ENCODE measurements at regions not wholly inside any gene's neighbourhood (a gene's known extent, or its start where the extent isn't known, plus 50 kb on each side); places are given as distances from the start of the nearest gene placed in this dataset.
"Not testable (repeated sequence)": the region's sequence is repeated elsewhere in the genome, so short reads cannot be mapped to it uniquely, and the experiment has no call there.

DNA sequence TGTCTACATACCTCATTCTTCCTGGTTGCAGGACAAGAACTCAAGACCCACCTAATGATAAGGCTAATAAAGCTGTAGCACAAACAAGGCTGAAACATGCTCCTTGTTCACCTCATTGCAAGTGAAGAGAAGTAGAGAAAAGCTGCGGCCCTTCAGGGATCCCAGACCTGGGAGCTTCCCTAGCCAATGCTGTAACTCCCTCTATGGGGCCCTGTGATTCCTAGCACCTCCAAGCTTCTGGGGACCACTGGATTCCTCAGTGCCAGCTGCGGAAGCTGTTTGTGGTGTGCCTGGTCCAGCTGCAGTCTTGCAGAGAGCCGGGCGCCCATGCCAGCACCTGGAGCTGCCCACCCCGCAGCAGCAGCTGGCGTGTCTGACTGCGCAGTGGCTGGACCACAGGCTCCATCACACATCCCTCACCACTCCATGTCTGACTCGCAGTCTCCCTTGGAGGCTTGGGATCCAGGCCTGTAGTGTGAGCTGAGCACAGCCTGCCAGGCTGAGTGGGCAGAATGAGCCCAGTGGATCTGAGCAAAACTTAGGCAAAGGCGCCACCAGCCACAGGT, 737.2 kb upstream of the GJE1 start:
- no peak for DNase-seq (ENCODE audit: low read depth in 2 of 2)

- no peak for DNase-seq (ENCODE audit: low read depth in 2 of 2)
These were observed 738.1 kb upstream of the GJE1 start for GRCh38 chr6:141394565-141395051.

GRCh38 chr6:141394125-141394536, 738.6 kb upstream of the GJE1 start:
- DNase-seq (ENCODE audit: low read depth in 2 of 2) = no peak

- no peak for DNase-seq (ENCODE audit: low read depth in 2 of 2)
These were observed 739.2 kb upstream of the GJE1 start for GRCh38 chr6:141393405-141394124.

- not testable (repeated sequence) for DNase-seq (ENCODE audit: low read depth in 2 of 2)
These were observed 741.6 kb upstream of the GJE1 start for GRCh38 chr6:141391135-141391534.

DNA sequence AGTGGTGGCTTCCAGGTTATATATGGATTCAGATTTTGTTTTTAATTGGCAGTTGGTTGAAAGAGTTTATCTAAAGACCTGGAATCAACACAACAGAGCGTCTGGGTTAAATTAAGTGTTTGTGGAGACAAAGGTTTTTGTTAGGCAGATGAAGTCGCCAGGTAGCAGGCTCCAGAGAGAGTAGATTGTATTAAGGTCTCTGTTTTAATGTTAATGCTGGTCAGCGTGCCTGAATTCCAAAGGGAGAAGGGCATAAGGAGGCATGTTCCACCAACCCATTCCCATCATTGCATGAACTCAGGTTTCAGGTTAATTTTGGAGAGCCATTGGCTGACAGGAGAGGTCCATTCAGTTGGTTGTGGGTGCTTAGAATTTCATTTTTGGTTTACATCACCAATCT, 744.1 kb upstream of the GJE1 start:
- DNase-seq (ENCODE audit: low read depth in 2 of 2) = no peak

GRCh38 chr6:141370438-141370837, 762.3 kb upstream of the GJE1 start:
- DNase-seq (ENCODE audit: low read depth in 2 of 2) = no peak

- not testable (repeated sequence) for DNase-seq (ENCODE audit: low read depth in 2 of 2)
These were observed 765.9 kb upstream of the GJE1 start for GRCh38 chr6:141366796-141367195.

- DNase-seq (ENCODE audit: low read depth in 2 of 2) = no peak
These were observed 768.0 kb upstream of the GJE1 start for GRCh38 chr6:141364694-141365093.

GRCh38 chr6:141364232-141364631, 768.5 kb upstream of the GJE1 start:
- no peak for DNase-seq (ENCODE audit: low read depth in 2 of 2)

DNA sequence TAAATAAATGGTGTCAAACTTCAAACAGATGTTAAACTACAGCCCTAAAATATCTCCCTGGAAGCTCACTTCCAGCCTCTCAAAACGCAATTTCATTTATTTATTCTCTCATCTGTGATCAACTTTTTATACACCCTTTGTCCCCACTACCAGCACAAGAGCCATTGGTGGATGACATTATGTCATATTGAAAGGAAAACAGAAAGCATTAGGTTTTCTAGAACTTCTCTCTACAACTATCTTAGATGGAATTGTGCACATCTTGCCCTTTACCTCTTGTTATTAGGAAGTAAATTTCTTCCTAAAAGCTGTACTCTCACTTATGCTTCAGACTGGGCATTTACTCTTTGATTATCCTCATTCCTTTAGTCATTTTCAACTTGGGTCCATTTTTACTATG, 771.2 kb upstream of the GJE1 start:
- no peak for DNase-seq (ENCODE audit: low read depth in 2 of 2)

GRCh38 chr6:141359953-141360352, 772.8 kb upstream of the GJE1 start:
- DNase-seq (ENCODE audit: low read depth in 2 of 2) = no peak

DNA sequence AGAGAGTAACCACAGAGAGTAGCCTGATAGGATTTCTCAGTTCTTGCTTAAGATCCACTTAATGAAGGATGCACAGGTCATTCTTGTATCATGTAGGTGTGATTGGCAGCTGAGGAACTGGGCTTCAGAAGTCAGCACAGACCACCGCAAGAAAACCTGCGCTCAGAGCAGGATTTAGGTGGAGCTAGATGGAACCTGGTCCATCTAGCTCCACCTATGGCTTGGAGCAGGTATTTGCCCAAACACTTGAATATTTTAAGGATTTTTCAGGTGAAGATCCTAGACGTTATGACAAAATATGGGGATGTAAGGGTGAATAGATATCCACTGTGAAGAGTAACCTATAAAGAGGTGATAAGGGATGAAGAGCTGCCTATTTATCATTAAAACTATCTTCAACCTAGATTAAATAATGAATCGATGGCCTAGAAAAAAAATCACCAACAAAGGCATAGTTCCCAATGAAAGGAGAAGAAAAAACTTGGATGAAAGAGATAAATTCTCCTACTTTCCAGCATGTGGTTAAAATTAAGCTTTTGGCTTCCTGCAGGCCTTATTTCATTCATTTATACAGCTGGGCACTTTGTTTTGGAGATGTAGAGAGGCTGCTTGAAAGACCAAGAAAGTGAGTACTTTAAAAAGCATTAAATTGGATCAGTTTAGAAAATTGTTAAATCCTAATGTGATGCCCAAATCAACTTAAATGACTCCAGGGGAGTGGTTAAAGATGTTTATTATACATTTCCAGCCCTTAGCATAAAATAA, 778.4 kb upstream of the GJE1 start:
- DNase-seq (ENCODE audit: low read depth in 2 of 2) = no peak

DNA sequence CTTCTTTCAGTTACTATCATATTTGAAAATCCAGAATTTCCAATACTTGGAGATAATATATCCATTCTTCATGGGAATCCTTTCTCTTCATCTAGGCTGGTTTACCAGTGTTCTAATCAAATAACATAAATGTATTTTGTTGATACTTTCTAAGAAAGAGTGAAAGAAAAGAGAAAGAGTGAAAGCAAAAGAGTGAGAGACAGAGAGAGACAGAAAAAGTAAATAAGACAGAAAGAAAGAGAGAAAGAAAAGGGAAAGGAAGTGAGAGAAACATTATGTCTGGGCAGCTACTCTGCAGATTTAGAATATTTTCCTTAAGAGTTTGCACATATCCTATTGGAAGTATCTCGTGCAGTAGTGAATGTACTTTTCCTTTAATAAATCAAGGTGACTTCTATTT, 781.0 kb upstream of the GJE1 start:
- no peak for DNase-seq (ENCODE audit: low read depth in 2 of 2)

DNA sequence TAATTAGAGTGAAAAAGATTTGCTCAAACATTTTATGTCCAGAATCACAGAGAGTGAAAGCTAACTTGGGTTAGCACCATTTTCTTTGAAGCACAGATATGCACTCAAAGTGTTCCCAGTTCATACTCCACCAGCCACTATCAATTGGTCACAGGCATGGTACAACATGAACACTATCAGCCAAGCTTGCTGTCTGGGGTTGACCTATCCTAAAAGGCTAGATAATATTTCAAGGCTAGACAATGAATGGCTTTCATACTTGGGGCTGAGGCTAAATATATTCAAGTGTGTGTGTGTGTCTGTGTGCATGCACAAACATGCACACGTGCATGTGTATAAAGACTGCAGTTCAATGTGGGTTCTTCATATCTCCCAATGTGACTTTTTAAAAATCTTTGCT, 783.0 kb upstream of the GJE1 start:
- no peak for DNase-seq (ENCODE audit: low read depth in 2 of 2)

DNA sequence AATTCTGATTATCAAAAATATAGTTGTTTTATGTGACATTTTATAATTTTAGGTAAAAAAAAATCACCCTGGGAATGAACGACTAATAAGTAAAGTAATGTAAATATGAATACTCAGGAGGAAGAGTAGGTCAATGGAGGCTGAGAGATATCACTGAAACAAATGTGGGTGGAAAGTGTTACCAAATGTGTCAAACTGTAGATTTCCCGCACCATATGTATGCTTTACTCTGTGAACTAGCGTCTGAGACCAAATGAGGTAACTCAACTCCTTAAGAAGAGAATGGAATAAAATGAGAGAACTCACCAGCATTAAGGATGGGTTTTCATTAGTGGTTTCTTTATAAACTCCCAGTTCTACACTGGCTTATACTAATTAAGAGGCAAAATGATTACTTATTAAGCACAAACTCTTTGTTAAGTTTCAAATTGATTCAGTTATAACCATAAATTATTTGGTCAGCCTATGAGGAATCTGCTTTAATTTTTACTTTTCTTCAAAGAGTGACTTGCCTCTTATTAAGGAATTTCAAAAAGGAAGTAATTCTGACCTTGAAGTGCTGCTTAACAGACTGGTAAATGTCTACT, 784.7 kb upstream of the GJE1 start:
- no peak for DNase-seq (ENCODE audit: low read depth in 2 of 2)

DNA sequence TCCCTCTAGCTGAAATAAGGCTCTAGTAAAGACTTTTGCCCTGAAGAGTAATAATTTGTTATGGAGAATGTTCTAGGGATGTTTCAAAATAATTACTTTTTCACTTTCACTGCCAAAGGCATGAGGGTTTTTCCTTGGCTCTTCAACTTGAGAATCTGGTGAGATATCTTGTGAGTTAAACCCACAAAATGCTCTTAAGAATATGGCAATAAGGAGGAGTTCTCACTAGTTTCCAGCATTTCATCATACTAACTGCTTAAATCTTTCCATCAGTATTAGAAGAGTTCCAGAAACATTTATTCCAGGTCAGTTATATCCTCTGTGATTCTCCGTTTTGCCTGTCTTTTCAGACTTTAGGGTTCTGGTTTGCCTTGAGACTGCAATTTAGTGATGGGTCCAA, 785.6 kb upstream of the GJE1 start:
- no peak for DNase-seq (ENCODE audit: low read depth in 2 of 2)

DNA sequence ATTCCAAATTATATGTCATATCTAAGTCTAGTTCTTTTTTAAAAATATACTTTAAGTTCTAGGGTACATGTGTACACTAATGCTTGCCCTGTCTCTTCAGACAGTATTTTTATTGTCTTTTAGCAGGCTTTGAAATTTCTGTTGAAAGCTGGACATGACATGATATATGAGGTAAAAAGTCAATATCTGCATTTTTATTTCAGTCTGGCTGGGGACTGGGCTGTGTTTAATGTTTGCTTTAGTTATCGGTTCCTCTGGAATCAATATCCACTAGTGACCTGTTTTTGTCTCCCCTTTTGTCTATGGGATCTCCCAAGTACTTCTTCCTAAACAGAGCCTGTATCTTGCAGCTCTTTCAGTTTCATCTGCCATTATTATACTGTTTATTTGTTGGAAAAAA, 786.2 kb upstream of the GJE1 start:
- no peak for DNase-seq (ENCODE audit: low read depth in 2 of 2)

GRCh38 chr6:141337191-141337590, 795.5 kb upstream of the GJE1 start:
- no peak for DNase-seq (ENCODE audit: low read depth in 2 of 2)

GRCh38 chr6:141335477-141336273, 797.0 kb upstream of the GJE1 start:
- DNase-seq (ENCODE audit: low read depth in 2 of 2) = no peak

GRCh38 chr6:141326925-141327324, 805.8 kb upstream of the GJE1 start:
- no peak for DNase-seq (ENCODE audit: low read depth in 2 of 2)

Measured in dermis microvascular lymphatic vessel endothelial cell (primary cell).